KMS-11 (cell line): ENCODE measurements at regions not wholly inside any gene's neighbourhood (a gene's known extent, or its start where the extent isn't known, plus 50 kb on each side); places are given as distances from the start of the nearest gene placed in this dataset.

Experiments used
- H2AFZ ChIP-seq: fragments of 200-600 bp; sonication (generic); 2 replicates; pipeline ENCODE4 v1.6.1; 2016; ENCODE audit warnings: antibody characterized with exemption, mixed run types, low read depth
- H3K27ac ChIP-seq: fragments of 200-600 bp; sonication (generic); 2 replicates; pipeline ENCODE4 v1.6.1; 2016; ENCODE audit warnings: mild to moderate bottlenecking, mixed run types
- H3K27me3 ChIP-seq: fragments of 200-600 bp; sonication (generic); 2 replicates; pipeline ENCODE4 v1.6.1; 2017; ENCODE audit warnings: mild to moderate bottlenecking, low read depth, mixed run types, moderate library complexity; ENCODE audit not compliant: insufficient read depth
- H3K36me3 ChIP-seq: fragments of 200-600 bp; sonication (generic); 2 replicates; pipeline ENCODE4 v1.6.1; 2017; ENCODE audit warnings: mild to moderate bottlenecking, mixed run types; ENCODE audit not compliant: insufficient read depth
- H3K4me1 ChIP-seq: fragments of 200-600 bp; sonication (generic); 2 replicates; pipeline ENCODE4 v1.6.1; 2016; ENCODE audit warnings: mild to moderate bottlenecking, low read depth, mixed run types; ENCODE audit not compliant: poor library complexity, severe bottlenecking
- H3K4me2 ChIP-seq: fragments of 200-600 bp; sonication (generic); 2 replicates; pipeline ENCODE4 v1.7.0; 2016; ENCODE audit warnings: mild to moderate bottlenecking, mixed run types
- H3K4me3 ChIP-seq: fragments of 200-600 bp; sonication (generic); IDR thresholded peaks from 2 replicates; pipeline ENCODE4 v1.6.1; 2017; ENCODE audit warnings: low read depth, low read length, mixed read lengths; ENCODE audit not compliant: insufficient read depth
- H3K79me2 ChIP-seq: fragments of 200-600 bp; sonication (generic); 2 replicates; pipeline ENCODE4 v1.6.1; 2016; ENCODE audit warnings: low read depth, mixed run types; ENCODE audit not compliant: insufficient read depth
- H3K9ac ChIP-seq: fragments of 200-600 bp; sonication (generic); 2 replicates; pipeline ENCODE4 v1.6.1; 2016; ENCODE audit warnings: mild to moderate bottlenecking, mixed run types
- H4K20me1 ChIP-seq: fragments of 200-600 bp; sonication (generic); 2 replicates; pipeline ENCODE4 v1.6.1; 2016; ENCODE audit warnings: mild to moderate bottlenecking, mixed run types; ENCODE audit not compliant: insufficient read depth
- TF ChIP-seq, protein P1 (sequence below): fragments of 200-600 bp; sonication (generic); conservative IDR thresholded peaks from 2 replicates; pipeline ENCODE4 v1.6.1; 2017; ENCODE audit warnings: low read depth, mild to moderate bottlenecking, antibody characterized with exemption, low read length, moderate library complexity, mixed read lengths

DNA sequence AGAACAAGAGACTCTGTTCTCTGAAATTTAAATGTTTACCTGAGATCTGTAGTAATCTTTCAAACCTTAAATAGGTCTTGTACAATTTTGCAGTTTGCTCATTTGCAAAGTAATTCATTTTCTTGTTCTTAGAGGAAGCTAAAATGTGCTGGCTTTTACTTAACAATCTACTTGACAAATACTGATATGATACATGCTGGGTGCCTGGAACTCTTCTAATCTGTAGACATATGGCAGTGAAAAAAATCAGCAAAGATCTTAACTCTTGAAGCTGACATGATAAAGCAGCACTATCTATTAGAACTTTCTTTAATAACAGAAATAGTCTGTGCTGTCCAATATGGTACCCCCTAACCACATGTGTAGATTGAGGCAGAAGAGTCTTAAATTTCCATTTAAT, 1352.8 kb upstream of the SLC39A10 start:
- Histone ChIP-seq H3K27ac (no peak overlapping the region), H3K36me3 (no peaks in the 10 kb centered on the region)

DNA sequence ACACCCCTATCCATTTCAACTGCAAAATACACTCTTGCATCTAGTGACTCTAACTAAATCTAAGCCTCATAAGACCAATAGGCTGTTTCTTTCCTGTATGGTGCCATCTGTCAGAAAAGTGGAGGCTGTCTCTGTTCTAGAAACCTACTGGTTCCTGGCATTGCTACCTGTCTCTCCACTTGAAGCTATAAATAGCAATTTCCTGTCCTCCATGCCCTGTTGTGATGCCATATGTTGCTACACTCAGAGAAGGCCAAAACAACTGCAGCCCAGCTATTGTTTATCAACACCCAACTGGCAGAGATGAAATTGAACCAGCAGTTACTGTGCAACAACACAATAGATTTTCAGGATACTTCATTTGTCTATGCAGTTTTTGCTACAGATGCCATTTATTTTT, 1355.1 kb upstream of the SLC39A10 start:
- Histone ChIP-seq H3K4me1 (no peaks in the 10 kb centered on the region), H3K27ac (no peak overlapping the region), H2AFZ (no peak overlapping the region), H3K4me3 (no peak overlapping the region), H3K9ac (no peak overlapping the region), H4K20me1 (no peaks in the 10 kb centered on the region), H3K36me3 (no peaks in the 10 kb centered on the region), H3K27me3 (no peaks in the 10 kb centered on the region), H3K4me2 (no peak overlapping the region), H3K79me2 (no peaks in the 10 kb centered on the region)
- TF ChIP-seq, protein P1, sequence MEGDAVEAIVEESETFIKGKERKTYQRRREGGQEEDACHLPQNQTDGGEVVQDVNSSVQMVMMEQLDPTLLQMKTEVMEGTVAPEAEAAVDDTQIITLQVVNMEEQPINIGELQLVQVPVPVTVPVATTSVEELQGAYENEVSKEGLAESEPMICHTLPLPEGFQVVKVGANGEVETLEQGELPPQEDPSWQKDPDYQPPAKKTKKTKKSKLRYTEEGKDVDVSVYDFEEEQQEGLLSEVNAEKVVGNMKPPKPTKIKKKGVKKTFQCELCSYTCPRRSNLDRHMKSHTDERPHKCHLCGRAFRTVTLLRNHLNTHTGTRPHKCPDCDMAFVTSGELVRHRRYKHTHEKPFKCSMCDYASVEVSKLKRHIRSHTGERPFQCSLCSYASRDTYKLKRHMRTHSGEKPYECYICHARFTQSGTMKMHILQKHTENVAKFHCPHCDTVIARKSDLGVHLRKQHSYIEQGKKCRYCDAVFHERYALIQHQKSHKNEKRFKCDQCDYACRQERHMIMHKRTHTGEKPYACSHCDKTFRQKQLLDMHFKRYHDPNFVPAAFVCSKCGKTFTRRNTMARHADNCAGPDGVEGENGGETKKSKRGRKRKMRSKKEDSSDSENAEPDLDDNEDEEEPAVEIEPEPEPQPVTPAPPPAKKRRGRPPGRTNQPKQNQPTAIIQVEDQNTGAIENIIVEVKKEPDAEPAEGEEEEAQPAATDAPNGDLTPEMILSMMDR, result no peak

More for the DNA sequence above, 1352.8 kb upstream of the SLC39A10 start:
- Histone ChIP-seq H4K20me1 (no peaks in the 10 kb centered on the region), H3K4me3 (no peak overlapping the region), H2AFZ (no peak overlapping the region), H3K79me2 (no peaks in the 10 kb centered on the region), H3K27me3 (no peaks in the 10 kb centered on the region), H3K9ac (no peak overlapping the region), H3K4me2 (no peak overlapping the region), H3K4me1 (no peaks in the 10 kb centered on the region)
- TF ChIP-seq, protein P1, result no peak

DNA sequence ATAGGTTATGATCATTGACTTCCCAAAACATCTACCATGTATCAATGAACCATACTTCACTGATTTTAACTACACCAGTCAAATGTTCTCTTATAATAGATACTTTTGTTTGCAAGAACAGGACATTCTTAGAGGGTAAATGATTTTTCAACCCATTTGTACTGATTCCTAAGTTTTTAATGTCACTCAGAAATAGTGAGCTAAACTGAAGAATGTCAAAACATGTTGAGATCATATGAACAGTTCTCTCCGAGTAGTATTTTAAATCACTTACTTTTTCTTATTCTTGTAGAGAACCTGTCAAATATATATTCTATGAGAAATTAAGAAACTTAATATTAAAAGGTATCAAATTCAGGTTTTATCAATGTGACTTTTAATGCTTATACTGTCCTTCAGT, 1362.9 kb upstream of the SLC39A10 start:
- H3K27ac ChIP-seq, result no peak overlapping the region
- no peaks in the 10 kb centered on the region for H3K36me3 ChIP-seq
- no peaks in the 10 kb centered on the region for H3K27me3 ChIP-seq
- H2AFZ ChIP-seq, result no peak overlapping the region
- no peaks in the 10 kb centered on the region for H3K79me2 ChIP-seq
- H3K4me1 ChIP-seq, result no peaks in the 10 kb centered on the region
- no peak overlapping the region for H3K9ac ChIP-seq
- H4K20me1 ChIP-seq, result no peaks in the 10 kb centered on the region
- TF ChIP-seq, protein P1, result no peak
- no peak overlapping the region for H3K4me3 ChIP-seq
- no peak overlapping the region for H3K4me2 ChIP-seq

DNA sequence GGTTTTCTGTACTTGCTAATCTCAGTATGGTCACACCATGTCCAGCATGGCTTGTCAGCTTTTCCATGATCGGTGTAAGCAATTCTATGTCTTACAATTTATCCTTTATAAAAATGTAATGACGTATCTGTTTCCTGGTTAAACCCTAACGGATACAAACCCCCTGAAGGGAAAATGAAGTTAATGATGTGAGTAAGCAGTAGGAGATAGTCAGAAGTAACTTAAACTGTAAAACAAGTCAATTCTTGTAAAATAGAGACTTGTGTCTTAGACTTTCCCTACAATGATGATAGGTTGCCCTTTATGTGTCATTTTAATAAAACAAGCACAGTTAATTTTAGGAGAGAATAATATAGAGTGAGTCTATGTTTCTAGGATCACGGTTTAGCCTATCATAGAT, 1365.9 kb upstream of the SLC39A10 start:
- Histone ChIP-seq H3K4me2 (no peak overlapping the region), H3K27me3 (no peaks in the 10 kb centered on the region), H3K36me3 (no peaks in the 10 kb centered on the region), H3K27ac (no peak overlapping the region), H3K4me1 (no peaks in the 10 kb centered on the region), H3K79me2 (no peaks in the 10 kb centered on the region), H3K4me3 (no peak overlapping the region), H4K20me1 (no peaks in the 10 kb centered on the region), H2AFZ (no peak overlapping the region), H3K9ac (no peak overlapping the region)
- TF ChIP-seq, protein P1, result no peak
